ENCODE measurements at regions not wholly inside any gene's neighbourhood (a gene's known extent, or its start where the extent isn't known, plus 50 kb on each side); places are given as distances from the start of the nearest gene placed in this dataset.

DNA sequence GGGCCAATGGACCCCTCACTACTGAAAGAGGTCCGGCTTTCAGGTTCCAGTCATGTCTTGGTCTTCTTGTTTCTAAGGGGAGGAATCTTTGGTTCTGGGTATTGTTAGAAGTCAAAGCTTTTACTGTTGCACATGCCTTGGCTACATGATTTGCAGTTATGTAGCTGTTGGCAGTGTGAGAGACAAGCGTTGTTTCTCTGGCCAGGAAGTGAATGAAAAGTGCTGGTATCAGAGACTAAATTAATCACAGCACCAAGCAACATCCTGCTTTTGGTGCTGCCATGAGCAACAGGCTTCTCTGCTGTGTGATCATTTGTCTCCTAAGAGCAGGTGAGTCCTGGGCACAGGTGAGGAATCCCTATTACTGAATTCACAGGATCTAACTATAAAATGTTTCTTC is 100.1 kb upstream of the PRSS3 start:
- TF ChIP-seq, protein P1, sequence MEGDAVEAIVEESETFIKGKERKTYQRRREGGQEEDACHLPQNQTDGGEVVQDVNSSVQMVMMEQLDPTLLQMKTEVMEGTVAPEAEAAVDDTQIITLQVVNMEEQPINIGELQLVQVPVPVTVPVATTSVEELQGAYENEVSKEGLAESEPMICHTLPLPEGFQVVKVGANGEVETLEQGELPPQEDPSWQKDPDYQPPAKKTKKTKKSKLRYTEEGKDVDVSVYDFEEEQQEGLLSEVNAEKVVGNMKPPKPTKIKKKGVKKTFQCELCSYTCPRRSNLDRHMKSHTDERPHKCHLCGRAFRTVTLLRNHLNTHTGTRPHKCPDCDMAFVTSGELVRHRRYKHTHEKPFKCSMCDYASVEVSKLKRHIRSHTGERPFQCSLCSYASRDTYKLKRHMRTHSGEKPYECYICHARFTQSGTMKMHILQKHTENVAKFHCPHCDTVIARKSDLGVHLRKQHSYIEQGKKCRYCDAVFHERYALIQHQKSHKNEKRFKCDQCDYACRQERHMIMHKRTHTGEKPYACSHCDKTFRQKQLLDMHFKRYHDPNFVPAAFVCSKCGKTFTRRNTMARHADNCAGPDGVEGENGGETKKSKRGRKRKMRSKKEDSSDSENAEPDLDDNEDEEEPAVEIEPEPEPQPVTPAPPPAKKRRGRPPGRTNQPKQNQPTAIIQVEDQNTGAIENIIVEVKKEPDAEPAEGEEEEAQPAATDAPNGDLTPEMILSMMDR (IDR thresholded peaks at IDR 0.05 in 8 of 11, conservative IDR thresholded peaks at IDR 0.05 in 3 of 11) = no peak
- TF ChIP-seq POLR2AphosphoS5 (IDR thresholded peaks at IDR 0.05) = no peak
